Heart right ventricle (tissue), 16 donors: ENCODE measurements at regions not wholly inside any gene's neighbourhood (a gene's known extent, or its start where the extent isn't known, plus 50 kb on each side); places are given as distances from the start of the nearest gene placed in this dataset.

ENCODE experiments used
- ATAC-seq, 8 donors: fragments of 200-7000 bp; cut with Tn5 transposase; one replicate each; pipeline ENCODE4 v1.9.1; 2020; ENCODE audit warnings: mild to moderate bottlenecking in 8 of 8, moderate library complexity in 8 of 8, moderate number of reproducible peaks in 1 of 8
- DNase-seq, 2 donors: peaks; one replicate each; pipeline ENCODE4 v3.0.0-alpha.2; 2020
- H3K27ac ChIP-seq, 10 donors: fragments of 200-600 bp; sonication (generic) in 2 of 10; one replicate each; pipeline versions ENCODE4 v1.5.0 to v1.8.0; 2020 to 2022; ENCODE audit warnings: mild to moderate bottlenecking in 3 of 10
- H3K27me3 ChIP-seq, 7 donors: fragments of 200-600 bp; one replicate each; pipeline ENCODE4 v1.8.0; 2021 to 2022; ENCODE audit warnings: mild to moderate bottlenecking in 2 of 7
- H3K36me3 ChIP-seq, 9 donors: fragments of 200-600 bp; sonication (generic) in 1 of 9; one replicate each; pipeline versions ENCODE4 v1.5.0 to v1.8.0; 2020 to 2022; ENCODE audit warnings: mild to moderate bottlenecking in 2 of 9
- H3K4me1 ChIP-seq, 9 donors: fragments of 200-600 bp; sonication (generic) in 1 of 9; one replicate each; pipeline versions ENCODE4 v1.5.0 to v1.8.0; 2020 to 2022; ENCODE audit warnings: mild to moderate bottlenecking in 4 of 9
- H3K4me3 ChIP-seq, 10 donors: fragments of 200-600 bp; sonication (generic) in 2 of 10; one replicate each; pipeline versions ENCODE4 v1.5.0 to v1.8.0; 2020 to 2022; ENCODE audit warnings: mild to moderate bottlenecking in 7 of 10, moderate library complexity in 2 of 10
- H3K9me3 ChIP-seq, 11 donors: fragments of 200-600 bp in 10 of 11; sonication (generic) in 2 of 11; one replicate each; pipeline versions ENCODE4 v1.5.0 to v1.8.0; 2013 to 2022; ENCODE audit warnings: mild to moderate bottlenecking in 2 of 11, control low read depth in 1 of 11, moderate library complexity in 1 of 11
- WGBS, 2 donors: extraction: QIAGEN DNeasy Blood & Tissue Kit; methylation state at CpG; one replicate each; pipeline ENCODE4 v1.1.7; 2013; ENCODE audit warnings: inconsistent platforms in 1 of 2; 5-methylcytosine and 5-hydroxymethylcytosine counted together
- intact Hi-C, 10 donors: fragments of 100-400 bp; cut with DNase I; formaldehyde crosslinking; loops; one replicate each; pipeline versions ENCODE4 v1.11.1 to v1.14.2; 2022
- TF ChIP-seq, protein P1 (sequence below), 9 donors: fragments of 200-600 bp; sonication (generic) in 2 of 9; IDR thresholded peaks; one replicate each; pipeline versions ENCODE4 v1.5.0 to v1.8.0; 2021 to 2022; ENCODE audit warnings: antibody characterized with exemption in 9 of 9, mild to moderate bottlenecking in 5 of 9, moderate library complexity in 1 of 9
- donor health status: Arrhythmogenic right ventricular cardiomyopathy.
- donor health status: ischemic (EF 13 %, LVEDD 7.1; RV severe dilation, severe dysfunction).
- donor health status: healthy with polysubstance abuse.
- donor health status: DM: no; HTN: yes; CAD: no.
- donor health status: DM: no; HTN: no; CAD: no.
- donor health status: ischemic (EF 25% LVEDD 6.9; RV normal size, moderate dysfunction).
- donor health status: ischemic (EF 25% LVEDD 5.7; RV mildly dilated, moderate dysfunction).
- donor health status: healthy.
- donor health status: DM: yes; HTN: yes; CAD: no.
- donor health status: Ischemic cardiomyopathy.
- donor health status: ischemic (EF 35%, LVEDD 5.7; RV mildly dilated, moderate dysfunction).
- donor health status: nonischemic (EF 11% LVEDD 7.7; RV severe dilation, severe dysfunction).
- donor health status: DM: yes; HTN: yes; CAD: no.
- donor health status: PGD.
- donor health status: ischemic (EF 29% LVEDD 5.4; RV normal size, mild dysfunction).
- donor health status: nonischemic (EF 23%, LVEDD 6.1; RV moderate dilation, normal function).

DNA sequence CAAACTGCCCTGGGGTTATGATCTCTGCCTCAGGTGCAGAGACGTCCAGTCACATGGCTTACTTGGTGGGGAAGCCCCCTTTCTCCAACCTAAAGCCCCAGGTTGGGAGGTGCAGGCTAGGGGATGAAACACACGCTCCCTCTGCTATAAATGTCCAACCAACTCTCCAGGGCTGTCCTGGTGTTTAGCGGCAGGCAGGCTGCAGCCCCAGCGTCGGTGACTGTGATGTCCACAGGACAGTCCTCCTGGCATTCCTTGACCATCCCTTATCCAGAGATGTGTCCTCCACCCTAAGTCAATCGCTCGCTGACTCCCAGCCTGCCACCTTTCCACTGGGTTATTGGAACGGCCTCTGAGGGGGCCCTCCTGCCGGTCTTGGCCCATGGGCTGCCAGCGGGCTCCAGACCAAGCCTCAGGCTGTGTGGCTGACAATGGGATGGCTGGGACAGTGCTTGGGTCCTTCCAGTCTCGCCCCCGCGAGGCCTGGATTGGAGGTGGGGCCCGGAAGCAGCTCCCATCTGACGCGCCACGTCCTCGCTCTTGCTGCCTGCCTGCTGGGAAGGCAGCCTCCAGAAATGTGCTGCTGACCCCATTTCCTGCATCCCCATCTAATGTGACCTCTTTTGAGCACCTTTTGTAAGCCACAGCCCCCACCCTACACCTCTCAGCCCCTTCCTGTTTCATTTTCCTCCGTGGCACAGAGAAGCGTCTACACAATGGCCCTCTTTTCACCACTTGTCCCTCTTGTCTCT, 60.8 kb upstream of the ADRA2C start:
- intact Hi-C loops: no loop called here
- peaks cover 0 to 11% (median 6%) of the 10 kb centered on the region in 9 donors for H3K4me1 ChIP-seq
- no peaks in the 10 kb centered on the region for H3K36me3 ChIP-seq
- H3K9me3 ChIP-seq: no peaks in the 10 kb centered on the region
- DNase-seq: peak in 1 of 2 donors; percentile 6
- TF ChIP-seq, protein P1, sequence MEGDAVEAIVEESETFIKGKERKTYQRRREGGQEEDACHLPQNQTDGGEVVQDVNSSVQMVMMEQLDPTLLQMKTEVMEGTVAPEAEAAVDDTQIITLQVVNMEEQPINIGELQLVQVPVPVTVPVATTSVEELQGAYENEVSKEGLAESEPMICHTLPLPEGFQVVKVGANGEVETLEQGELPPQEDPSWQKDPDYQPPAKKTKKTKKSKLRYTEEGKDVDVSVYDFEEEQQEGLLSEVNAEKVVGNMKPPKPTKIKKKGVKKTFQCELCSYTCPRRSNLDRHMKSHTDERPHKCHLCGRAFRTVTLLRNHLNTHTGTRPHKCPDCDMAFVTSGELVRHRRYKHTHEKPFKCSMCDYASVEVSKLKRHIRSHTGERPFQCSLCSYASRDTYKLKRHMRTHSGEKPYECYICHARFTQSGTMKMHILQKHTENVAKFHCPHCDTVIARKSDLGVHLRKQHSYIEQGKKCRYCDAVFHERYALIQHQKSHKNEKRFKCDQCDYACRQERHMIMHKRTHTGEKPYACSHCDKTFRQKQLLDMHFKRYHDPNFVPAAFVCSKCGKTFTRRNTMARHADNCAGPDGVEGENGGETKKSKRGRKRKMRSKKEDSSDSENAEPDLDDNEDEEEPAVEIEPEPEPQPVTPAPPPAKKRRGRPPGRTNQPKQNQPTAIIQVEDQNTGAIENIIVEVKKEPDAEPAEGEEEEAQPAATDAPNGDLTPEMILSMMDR (IDR thresholded peaks at IDR 0.05): no peak
- 79 to 84% methylated on average over 20 of the region's 20 CpGs for WGBS, 2 donors
- no peak overlapping the region for H3K27ac ChIP-seq
- H3K27me3 ChIP-seq: peaks cover 10 to 75% (median 57%) of the 10 kb centered on the region in 7 donors
- H3K4me3 ChIP-seq: no peak overlapping the region
- no peak for ATAC-seq

DNA sequence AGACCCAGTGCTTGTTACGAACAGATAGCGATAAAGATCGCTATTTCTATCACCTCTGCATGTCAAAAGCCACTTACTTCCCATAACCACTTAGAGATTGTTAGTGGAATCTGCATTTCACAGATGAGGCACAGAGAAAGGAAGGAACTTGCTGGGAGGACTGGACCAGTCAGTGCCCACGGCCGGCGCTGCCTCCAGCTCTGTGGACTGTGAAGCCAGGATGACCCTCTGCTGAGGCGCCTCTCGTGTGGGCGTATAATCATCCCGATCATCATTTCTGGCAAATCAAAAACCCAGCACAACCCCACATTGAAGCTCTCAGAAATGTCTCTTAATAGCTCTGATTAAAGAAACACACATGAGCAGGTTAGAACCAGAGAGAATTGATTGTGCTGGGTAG, 61.5 kb upstream of the ADRA2C start:
- Histone ChIP-seq H3K4me1 (peaks cover 0 to 11% (median 6%) of the 10 kb centered on the region in 9 donors), H3K27ac (no peak overlapping the region), H3K27me3 (peaks cover 10 to 75% (median 60%) of the 10 kb centered on the region in 7 donors), H3K4me3 (no peak overlapping the region), H3K36me3 (no peaks in the 10 kb centered on the region), H3K9me3 (no peaks in the 10 kb centered on the region)
- TF ChIP-seq, protein P1 (IDR thresholded peaks at IDR 0.05): no peak
- ATAC-seq: no peak
- DNase-seq: no peak
- intact Hi-C loops: no loop called here
- WGBS, 2 donors: 67 to 72% methylated on average over 10 of the region's 10 CpGs

DNA sequence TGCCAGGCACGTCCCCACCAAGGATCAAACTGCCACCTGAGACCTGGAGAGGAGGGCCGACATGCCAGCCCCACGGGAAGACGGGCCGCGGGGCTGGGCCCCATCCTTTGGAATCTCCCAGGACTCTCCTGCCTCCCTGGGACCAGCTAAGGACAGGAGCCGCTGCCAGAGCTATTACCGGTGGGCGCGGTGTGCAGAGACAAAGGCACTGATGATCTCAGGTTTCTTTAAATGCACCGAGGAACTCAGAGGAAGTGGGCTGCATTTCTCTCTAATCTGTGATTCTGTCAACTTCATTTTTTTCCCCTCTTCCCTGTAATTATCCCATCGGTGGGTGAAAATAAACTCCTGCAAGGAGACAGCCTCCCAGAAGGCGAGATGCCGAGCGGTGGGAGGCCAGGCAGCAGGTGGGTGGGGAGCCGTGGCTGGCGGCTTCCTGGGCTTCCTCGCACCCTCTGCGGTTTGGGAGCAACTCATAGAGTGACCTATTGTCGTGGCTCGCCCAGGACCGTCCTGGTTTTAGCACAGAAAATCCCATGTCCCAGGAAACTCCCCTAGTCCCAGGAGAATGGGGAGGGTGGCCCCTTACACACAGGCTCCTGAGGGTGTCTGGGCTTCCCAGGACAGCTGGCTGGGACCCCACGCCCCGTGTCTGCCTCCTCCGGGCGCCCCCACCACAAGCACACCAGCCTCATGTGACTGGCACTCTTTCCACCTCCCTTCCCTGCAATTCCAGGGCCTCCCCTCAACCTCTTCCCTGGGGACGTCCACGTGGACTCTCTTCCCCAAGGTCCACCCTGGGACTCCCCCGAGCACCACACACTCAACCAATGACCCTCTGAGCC, 62.3 kb upstream of the ADRA2C start:
- H3K27me3 ChIP-seq: peaks cover 10 to 80% (median 65%) of the 10 kb centered on the region in 7 donors
- no peak overlapping the region for H3K27ac ChIP-seq
- H3K4me1 ChIP-seq: peaks cover 0 to 11% (median 6%) of the 10 kb centered on the region in 9 donors
- WGBS, 2 donors: 25 to 27% methylated on average over 29 of the region's 29 CpGs
- no peaks in the 10 kb centered on the region for H3K36me3 ChIP-seq
- no peak overlapping the region for H3K4me3 ChIP-seq
- H3K9me3 ChIP-seq: no peaks in the 10 kb centered on the region
- no peak for DNase-seq
- intact Hi-C loops: no loop called here
- ATAC-seq: no peak
- TF ChIP-seq, protein P1 (IDR thresholded peaks at IDR 0.05): no peak

DNA sequence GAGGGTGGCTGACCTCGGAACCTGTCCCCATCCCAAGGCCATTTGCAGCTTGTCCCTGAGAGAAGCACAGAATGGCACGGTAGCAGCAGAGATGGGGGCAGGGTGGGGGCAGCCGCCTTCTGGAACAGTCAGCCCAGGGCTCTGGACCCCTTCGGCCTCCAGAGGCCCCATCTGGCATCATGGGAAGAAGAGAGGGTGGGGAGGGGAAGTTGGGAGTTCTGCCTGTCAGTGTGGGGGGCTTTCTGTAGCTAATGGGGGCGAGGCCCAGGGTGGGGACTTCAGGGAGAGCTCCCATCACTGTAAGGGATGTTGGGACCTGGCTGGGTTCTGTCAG, 62.9 kb upstream of the ADRA2C start:
- H3K4me3 ChIP-seq: no peak overlapping the region
- H3K36me3 ChIP-seq: no peaks in the 10 kb centered on the region
- H3K27me3 ChIP-seq: peaks cover 10 to 80% (median 65%) of the 10 kb centered on the region in 7 donors
- H3K9me3 ChIP-seq: peaks cover 0 to 4% (median 0%) of the 10 kb centered on the region in 11 donors
- WGBS, 2 donors: 34 to 50% methylated on average over 5 of the region's 5 CpGs
- no peak overlapping the region for H3K27ac ChIP-seq
- no peak for ATAC-seq
- DNase-seq: no peak
- intact Hi-C loops: no loop called here
- H3K4me1 ChIP-seq: peaks cover 0 to 9% (median 6%) of the 10 kb centered on the region in 9 donors
- TF ChIP-seq, protein P1 (IDR thresholded peaks at IDR 0.05): no peak
